ENCODE measurements at regions not wholly inside any gene's neighbourhood (a gene's known extent, or its start where the extent isn't known, plus 50 kb on each side); places are given as distances from the start of the nearest gene placed in this dataset.
A peak's percentile ranks its signal among the peaks of the same experiment; 100 is the strongest.

DNA sequence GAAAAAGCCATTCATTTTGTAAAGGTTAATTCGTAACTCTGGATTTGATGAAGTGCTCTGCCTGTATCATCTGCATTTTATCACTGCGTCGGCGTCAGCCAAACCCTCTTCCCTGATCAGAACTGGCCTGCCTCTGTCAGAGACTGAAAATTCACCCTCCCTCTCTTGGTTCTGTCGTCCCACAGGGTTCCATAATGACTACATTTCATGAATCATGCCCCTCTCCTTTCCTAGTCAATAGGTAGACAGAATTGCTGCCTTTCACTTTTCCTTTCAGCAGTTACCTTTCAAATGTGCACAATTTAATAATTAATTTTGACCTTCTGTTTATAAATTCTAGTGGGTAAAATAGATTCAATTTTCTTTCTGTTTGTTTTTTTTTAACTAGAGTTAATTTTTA lies 423.4 kb downstream of the RFC3 start:
- TF ChIP-seq GATA3 (IDR thresholded peaks at IDR 0.05; ENCODE audit: low read depth, low read length) (no peak), GATA2 (IDR thresholded peaks at IDR 0.05; ENCODE audit: low read depth, low read length) (no peak)

DNA sequence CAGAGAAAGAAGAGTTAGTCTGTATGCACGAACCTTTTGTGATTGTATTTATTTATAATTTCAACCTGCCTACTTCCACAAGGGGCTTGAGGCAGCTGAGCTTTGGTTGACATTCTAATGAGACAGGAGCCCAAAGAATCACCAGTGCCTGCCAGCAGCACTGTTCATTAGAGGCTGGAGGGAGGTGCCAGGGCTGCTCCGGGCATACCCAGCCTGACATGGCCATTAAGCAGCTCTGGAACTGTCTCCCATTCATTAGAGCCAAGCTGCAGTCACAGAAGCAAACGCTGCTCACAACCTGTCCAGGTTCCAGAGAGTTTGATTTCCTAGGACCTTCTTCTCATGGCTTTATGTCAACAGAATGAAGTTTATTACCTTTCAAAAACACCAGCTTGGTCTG lies 425.5 kb downstream of the RFC3 start:
- TF ChIP-seq GATA2 (IDR thresholded peaks at IDR 0.05; ENCODE audit: low read depth, low read length), result no peak
- no peak for TF ChIP-seq GATA3 (IDR thresholded peaks at IDR 0.05; ENCODE audit: low read depth, low read length)

GRCh38 chr13:34246511-34246910 lies 428.6 kb downstream of the RFC3 start:
- TF ChIP-seq GATA2 (IDR thresholded peaks at IDR 0.05; ENCODE audit: low read depth, low read length), result no peak

- TF ChIP-seq GATA2 (IDR thresholded peaks at IDR 0.05; ENCODE audit: low read depth, low read length) (no peak), GATA3 (IDR thresholded peaks at IDR 0.05; ENCODE audit: low read depth, low read length) (no peak)
Observed at GRCh38 chr13:34247596-34247995, 429.6 kb downstream of the RFC3 start.

DNA sequence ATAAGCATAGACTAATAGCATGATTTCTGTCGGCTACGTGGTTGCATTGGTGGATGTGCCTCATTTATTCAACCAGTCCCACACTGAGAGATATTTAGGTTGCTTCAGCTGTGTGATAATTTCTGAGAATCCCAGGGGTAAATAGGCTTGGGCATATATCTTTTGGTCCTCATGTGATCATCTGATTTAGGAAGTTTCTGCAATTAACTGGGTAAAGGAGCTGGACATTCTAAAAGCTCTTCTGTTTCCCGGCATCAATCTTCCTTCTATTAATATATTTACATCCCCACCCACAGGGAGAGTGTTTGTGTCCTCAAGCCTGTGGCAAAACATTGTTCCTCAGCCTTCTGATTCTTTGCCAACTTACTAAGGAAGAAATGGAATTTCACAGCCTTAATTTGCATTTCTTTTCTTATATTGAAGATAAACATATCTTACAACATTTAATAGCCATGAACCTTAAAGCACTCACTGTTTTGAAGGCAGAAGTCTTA lies 431.6 kb downstream of the RFC3 start:
- TF ChIP-seq GATA3 (IDR thresholded peaks at IDR 0.05; ENCODE audit: low read depth, low read length) (no peak), GATA2 (IDR thresholded peaks at IDR 0.05; ENCODE audit: low read depth, low read length) (no peak)

DNA sequence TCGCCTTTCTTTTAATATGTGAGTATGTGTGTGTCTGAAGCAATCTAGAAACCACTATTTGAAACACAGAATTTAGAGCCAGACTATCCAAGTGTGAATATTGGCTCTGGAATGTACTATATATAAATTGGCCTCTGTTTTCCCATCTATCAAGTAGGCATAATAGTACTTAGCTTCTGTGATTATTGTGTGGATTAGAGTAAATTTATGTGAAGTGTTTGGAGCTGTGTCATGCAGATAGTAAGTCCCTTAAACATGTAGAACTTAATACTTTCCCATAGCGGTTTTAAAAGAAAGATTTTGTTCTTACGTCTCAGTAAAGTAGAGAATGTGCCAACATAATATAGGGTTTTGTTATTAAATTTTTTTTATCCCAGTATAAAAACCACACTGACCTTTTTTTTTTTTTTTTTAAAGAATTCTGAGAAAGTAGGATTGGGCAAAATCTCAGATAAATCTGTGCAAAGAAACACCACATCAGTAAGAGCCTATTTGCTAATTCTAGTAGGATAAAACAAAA lies 432.3 kb downstream of the RFC3 start:
- no peak for TF ChIP-seq GATA3 (IDR thresholded peaks at IDR 0.05; ENCODE audit: low read depth, low read length)
- no peak for TF ChIP-seq GATA2 (IDR thresholded peaks at IDR 0.05; ENCODE audit: low read depth, low read length)

GRCh38 chr13:34254366-34254765 lies 436.4 kb downstream of the RFC3 start:
- TF ChIP-seq GATA3 (IDR thresholded peaks at IDR 0.05; ENCODE audit: low read depth, low read length) (no peak), GATA2 (IDR thresholded peaks at IDR 0.05; ENCODE audit: low read depth, low read length) (no peak)

- TF ChIP-seq GATA3 (IDR thresholded peaks at IDR 0.05; ENCODE audit: low read depth, low read length) (no peak), GATA2 (IDR thresholded peaks at IDR 0.05; ENCODE audit: low read depth, low read length) (no peak)
Observed at GRCh38 chr13:34255711-34256110, 437.8 kb downstream of the RFC3 start.

DNA sequence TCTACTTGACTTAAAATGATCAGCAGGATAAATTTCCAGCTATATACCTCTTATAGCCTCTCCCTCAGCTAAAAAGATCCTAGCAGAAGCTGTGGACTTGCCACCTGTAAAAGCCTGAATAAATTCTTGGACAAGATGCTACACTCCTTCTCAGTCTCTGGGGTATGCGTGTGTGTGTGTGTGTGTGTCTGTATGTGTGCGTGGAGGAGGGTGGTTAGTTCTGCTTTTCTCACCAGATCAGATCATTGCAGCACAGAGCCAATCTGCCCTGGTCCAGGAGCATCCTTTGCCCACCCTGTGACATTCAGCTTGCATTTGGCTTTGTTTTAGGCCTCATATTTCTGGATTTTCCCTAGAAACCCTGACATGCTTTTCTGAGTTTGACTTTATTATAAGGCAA lies 438.3 kb downstream of the RFC3 start:
- no peak for TF ChIP-seq GATA3 (IDR thresholded peaks at IDR 0.05; ENCODE audit: low read depth, low read length)
- no peak for TF ChIP-seq GATA2 (IDR thresholded peaks at IDR 0.05; ENCODE audit: low read depth, low read length)

DNA sequence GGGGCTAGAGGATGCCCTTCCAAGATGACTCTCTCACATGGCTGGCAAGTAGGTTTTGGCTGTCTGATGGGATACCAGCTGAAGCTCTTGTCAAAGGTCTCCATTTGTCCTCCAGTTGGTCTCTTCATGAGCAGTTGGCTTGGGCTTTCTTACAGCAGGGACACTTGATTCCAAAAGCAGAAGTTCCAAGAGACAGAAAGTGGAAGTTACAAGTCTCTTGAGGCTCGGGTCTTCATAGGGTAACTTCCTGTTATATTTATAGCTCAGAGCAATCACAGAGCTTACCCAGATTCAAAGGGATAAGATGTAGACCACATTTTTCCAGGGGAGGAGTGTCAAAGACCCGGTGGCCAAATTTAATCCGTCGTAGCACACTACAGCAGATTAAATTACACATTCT lies 440.0 kb downstream of the RFC3 start:
- TF ChIP-seq GATA2 (IDR thresholded peaks at IDR 0.05; ENCODE audit: low read depth, low read length) (no peak), GATA3 (IDR thresholded peaks at IDR 0.05; ENCODE audit: low read depth, low read length) (no peak)

DNA sequence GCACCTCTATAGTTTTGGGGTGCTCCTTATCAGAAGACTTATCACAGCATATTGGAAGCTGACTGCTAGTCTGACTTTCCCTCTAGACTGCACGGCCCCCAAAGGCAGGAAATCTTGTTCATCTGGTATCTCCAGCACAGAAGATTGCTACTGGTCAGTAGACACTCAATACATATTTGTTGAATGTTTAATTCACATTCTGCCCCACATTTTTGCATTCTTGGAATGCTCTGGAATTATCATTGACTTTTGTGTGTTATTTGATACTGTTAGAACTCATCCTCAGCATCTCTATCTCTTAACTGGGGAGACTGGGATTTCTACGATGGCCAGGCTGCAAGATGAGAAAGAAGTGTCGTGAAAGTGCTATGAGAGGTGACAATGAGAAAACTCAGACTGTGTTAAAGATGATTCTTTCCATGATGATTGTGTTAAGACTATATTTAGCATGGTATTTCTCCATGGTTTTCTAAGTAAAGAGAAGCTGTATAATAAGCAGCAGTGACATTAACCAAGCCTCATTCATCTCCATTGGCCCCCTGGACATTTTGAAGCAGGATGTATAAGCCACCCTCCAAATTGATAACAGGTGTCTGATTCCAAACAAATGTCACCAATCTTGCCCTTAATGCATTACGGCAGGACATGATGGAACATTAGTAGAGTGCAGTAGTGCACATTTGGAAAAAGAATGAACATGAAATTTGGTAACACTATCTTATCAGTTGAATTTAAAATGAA lies 440.9 kb downstream of the RFC3 start:
- 0 out of 2 replicates have a peak, but pooled peaks have one; percentile 23 for TF ChIP-seq GATA2 (IDR thresholded peaks at IDR 0.05; ENCODE audit: low read depth, low read length)
- no peak for TF ChIP-seq GATA3 (IDR thresholded peaks at IDR 0.05; ENCODE audit: low read depth, low read length)

- TF ChIP-seq GATA3 (IDR thresholded peaks at IDR 0.05; ENCODE audit: low read depth, low read length) (no peak), GATA2 (IDR thresholded peaks at IDR 0.05; ENCODE audit: low read depth, low read length) (no peak)
Observed at GRCh38 chr13:34263681-34264080, 445.7 kb downstream of the RFC3 start.

DNA sequence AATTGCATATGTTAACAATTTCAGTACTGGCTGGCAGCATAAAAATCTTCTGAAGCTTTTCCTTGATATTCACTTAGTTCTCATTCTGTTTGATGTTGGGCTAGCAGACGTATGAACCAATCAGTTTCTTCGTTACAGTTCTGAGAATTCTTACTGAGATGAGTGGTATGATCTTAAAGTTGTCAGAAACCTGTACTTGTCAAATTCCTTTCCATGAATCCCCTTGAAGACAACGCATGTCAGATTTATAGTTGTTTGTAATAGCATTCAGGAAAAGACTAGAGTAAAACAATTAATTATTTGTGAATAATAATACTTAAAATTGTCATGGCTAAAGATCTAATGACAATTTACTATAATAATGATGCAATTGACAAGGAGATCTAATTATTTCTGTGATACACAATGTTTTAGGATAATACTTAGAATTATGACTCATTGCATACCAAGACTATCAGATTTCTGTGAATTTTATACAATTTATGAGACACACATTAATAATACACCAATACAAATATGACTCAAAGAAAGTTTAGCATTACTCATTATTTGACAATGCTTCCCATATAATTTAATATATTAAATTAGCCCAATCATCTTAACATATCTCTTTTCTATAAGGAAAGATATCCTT lies 447.2 kb downstream of the RFC3 start:
- TF ChIP-seq GATA2 (IDR thresholded peaks at IDR 0.05; ENCODE audit: low read depth, low read length) (no peak), GATA3 (IDR thresholded peaks at IDR 0.05; ENCODE audit: low read depth, low read length) (no peak)

DNA sequence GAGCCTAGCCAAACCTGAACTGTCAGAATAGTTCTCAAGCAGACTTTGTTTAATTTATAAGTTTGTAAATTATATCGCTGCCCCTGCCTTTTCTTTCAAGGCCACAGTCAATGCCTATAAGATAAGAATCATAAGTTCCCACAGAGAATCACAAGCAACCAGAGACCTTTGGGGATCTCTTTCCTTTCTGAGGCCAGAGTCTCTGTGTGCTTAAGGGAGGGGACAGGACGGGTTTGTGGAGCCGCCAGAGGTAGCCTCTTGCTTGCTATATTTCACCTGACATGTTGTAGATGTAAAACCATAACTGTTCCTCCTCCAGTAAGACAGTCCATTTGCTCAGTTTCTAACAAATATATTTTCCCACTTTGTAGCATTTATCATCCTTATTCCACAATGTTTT lies 458.8 kb downstream of the RFC3 start:
- TF ChIP-seq GATA2 (IDR thresholded peaks at IDR 0.05; ENCODE audit: low read depth, low read length), result no peak
- no peak for TF ChIP-seq GATA3 (IDR thresholded peaks at IDR 0.05; ENCODE audit: low read depth, low read length)

GRCh38 chr13:34277936-34278335 lies 460.0 kb downstream of the RFC3 start:
- TF ChIP-seq GATA3 (IDR thresholded peaks at IDR 0.05; ENCODE audit: low read depth, low read length), result peak; percentile 84
- peak; percentile 90 for TF ChIP-seq GATA2 (IDR thresholded peaks at IDR 0.05; ENCODE audit: low read depth, low read length)

All from SH-SY5Y (cell line).